Colonic mucosa (tissue), 4 donors: ENCODE measurements at regions not wholly inside any gene's neighbourhood (a gene's known extent, or its start where the extent isn't known, plus 50 kb on each side); places are given as distances from the start of the nearest gene placed in this dataset.

Source experiments
- DNase-seq: peaks from one replicate; pipeline ENCODE4 v3.0.0-alpha.2; 2020
- H3K27ac ChIP-seq: fragments of 200-600 bp; one replicate; pipeline ENCODE4 v1.8.0; 2021
- H3K27me3 ChIP-seq: fragments of 200-600 bp; one replicate; pipeline ENCODE4 v1.8.0; 2021
- H3K36me3 ChIP-seq: fragments of 200-600 bp; one replicate; pipeline ENCODE4 v1.8.0; 2021
- H3K4me1 ChIP-seq: fragments of 200-600 bp; one replicate; pipeline ENCODE4 v1.8.0; 2021; ENCODE audit warnings: mild to moderate bottlenecking
- H3K4me3 ChIP-seq: fragments of 200-600 bp; one replicate; pipeline ENCODE4 v1.8.0; 2021
- H3K9ac ChIP-seq, 2 donors: one replicate each; pipeline ENCODE4 v1.7.0; 2013; ENCODE audit warnings: control low read depth in 2 of 2, low read depth in 2 of 2, low read length in 2 of 2
- H3K9me3 ChIP-seq: fragments of 200-600 bp; one replicate; pipeline ENCODE4 v1.8.0; 2021
- intact Hi-C: fragments of 100-400 bp; cut with DNase I; formaldehyde crosslinking; loops from one replicate; pipeline ENCODE4 v1.14.1; 2022
- TF ChIP-seq, protein P1 (sequence below): fragments of 200-600 bp; IDR thresholded peaks from one replicate; pipeline ENCODE4 v1.8.0; 2022; ENCODE audit warnings: antibody characterized with exemption, mild to moderate bottlenecking
- donor health status: healthy.
- donor health status: DM: no; HTN: no; CAD: no.
- donor health status: DM: no; HTN: no; CAD: no.

DNA sequence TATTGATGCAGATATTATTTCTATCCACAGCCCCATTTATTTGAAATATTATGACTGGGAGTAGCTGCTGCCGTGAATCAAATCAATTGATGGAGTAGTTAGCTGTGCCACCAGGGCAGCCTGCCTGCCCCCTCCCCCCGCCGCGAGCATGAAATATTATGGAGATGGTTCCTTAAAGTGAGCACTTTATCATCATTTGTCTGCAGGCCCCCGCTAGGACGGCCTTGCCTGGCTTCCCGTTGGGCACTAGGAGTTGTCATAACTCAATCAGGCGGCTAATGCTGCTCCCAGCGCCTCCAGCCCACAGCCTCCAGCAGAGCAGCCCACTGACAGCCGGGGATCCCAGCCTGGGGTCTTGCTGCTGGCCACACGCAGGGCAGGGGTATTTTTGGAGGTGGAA, 173.9 kb downstream of the SALL1 start:
- H3K9me3 ChIP-seq, result no peaks in the 10 kb centered on the region
- intact Hi-C loops, result no loop called here
- no peaks in the 10 kb centered on the region for H3K4me1 ChIP-seq
- H3K9ac ChIP-seq, result no peak overlapping the region
- no peak overlapping the region for H3K4me3 ChIP-seq
- no peaks in the 10 kb centered on the region for H3K27me3 ChIP-seq
- no peak overlapping the region for H3K27ac ChIP-seq
- TF ChIP-seq, protein P1, sequence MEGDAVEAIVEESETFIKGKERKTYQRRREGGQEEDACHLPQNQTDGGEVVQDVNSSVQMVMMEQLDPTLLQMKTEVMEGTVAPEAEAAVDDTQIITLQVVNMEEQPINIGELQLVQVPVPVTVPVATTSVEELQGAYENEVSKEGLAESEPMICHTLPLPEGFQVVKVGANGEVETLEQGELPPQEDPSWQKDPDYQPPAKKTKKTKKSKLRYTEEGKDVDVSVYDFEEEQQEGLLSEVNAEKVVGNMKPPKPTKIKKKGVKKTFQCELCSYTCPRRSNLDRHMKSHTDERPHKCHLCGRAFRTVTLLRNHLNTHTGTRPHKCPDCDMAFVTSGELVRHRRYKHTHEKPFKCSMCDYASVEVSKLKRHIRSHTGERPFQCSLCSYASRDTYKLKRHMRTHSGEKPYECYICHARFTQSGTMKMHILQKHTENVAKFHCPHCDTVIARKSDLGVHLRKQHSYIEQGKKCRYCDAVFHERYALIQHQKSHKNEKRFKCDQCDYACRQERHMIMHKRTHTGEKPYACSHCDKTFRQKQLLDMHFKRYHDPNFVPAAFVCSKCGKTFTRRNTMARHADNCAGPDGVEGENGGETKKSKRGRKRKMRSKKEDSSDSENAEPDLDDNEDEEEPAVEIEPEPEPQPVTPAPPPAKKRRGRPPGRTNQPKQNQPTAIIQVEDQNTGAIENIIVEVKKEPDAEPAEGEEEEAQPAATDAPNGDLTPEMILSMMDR, result no peak
- no peak for DNase-seq
- H3K36me3 ChIP-seq, result no peaks in the 10 kb centered on the region

DNA sequence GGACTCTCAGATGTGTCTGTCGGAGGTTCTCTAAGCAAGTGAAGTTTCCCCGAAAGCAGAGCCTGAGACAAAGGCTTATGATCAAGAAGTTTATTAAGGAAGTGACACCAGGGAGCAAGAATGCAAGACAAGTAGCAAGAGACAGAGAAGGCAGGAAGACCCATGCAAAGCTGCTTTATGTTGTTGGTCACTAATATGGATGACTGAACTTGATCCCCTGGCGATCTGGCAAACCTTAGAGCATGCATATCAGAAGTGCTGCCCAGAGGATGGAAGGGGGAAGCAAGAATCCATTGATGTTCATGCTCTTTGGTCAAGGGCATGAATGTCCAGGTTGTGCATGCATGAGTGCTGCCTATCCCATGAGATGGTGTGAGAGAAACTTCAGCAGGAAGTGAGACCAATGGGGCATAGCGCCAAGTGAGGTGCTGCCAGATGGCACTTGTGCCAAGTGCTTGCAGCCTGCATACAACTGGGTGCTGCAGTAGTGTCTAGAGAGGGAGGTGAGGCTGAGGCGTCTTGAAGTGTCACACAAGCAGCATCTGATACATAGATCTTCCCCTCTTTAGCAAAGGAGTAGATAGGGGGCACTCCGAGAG, 176.5 kb downstream of the SALL1 start:
- no peak overlapping the region for H3K27ac ChIP-seq
- no peak for DNase-seq
- TF ChIP-seq, protein P1, result no peak
- H3K4me3 ChIP-seq, result no peak overlapping the region
- intact Hi-C loops, result no loop called here
- no peaks in the 10 kb centered on the region for H3K4me1 ChIP-seq
- H3K9ac ChIP-seq, result no peak overlapping the region
- no peaks in the 10 kb centered on the region for H3K27me3 ChIP-seq
- H3K9me3 ChIP-seq, result no peaks in the 10 kb centered on the region
- H3K36me3 ChIP-seq, result no peaks in the 10 kb centered on the region

DNA sequence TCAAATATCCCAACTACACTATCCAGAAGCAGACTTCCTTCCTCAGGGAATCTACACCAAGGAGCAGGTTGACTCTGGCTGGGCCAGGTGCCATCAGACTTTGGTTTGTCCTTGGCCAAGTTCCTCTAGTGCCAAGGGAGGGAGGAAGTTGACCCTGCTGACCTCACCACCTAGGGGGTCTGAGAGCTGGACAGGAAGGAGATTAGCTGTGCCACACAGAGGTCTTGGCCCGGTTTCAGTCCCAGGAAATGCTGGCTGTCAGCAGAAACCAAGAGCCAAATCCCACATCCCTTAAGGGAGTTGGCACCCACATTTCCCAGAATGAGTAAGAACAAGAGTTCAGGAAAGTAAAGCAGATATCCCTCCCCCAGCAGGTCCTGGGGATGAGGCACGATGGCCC, 178.2 kb downstream of the SALL1 start:
- H3K27me3 ChIP-seq, result no peaks in the 10 kb centered on the region
- TF ChIP-seq, protein P1, result no peak
- H3K9ac ChIP-seq, result no peak overlapping the region
- H3K36me3 ChIP-seq, result no peaks in the 10 kb centered on the region
- no peaks in the 10 kb centered on the region for H3K4me1 ChIP-seq
- no peak overlapping the region for H3K4me3 ChIP-seq
- intact Hi-C loops, result no loop called here
- no peak overlapping the region for H3K27ac ChIP-seq
- H3K9me3 ChIP-seq, result no peaks in the 10 kb centered on the region
- no peak for DNase-seq

DNA sequence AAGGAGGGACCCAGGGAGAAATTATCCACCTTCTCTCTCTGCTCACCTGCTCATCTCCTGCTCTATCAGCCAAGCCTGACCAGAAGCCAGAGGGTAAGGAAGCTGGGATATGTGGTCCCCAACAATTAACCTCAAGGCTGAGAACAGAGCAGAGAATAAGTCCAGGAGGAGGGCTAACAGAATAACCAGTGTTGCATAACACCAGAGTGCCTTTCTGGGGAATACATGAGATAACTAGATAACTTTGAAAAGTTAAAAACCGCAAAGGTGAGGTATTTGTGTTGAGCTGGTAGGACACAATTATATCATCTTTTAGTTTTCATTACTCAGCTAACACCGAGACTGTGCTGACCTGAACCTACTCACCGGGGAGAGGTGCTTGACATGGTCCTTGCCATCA, 180.8 kb downstream of the SALL1 start:
- TF ChIP-seq, protein P1, result no peak
- Histone ChIP-seq H3K27me3 (no peaks in the 10 kb centered on the region), H3K4me3 (no peak overlapping the region), H3K4me1 (no peaks in the 10 kb centered on the region), H3K27ac (no peak overlapping the region), H3K36me3 (no peaks in the 10 kb centered on the region), H3K9ac (no peak overlapping the region), H3K9me3 (no peaks in the 10 kb centered on the region)
- intact Hi-C loops, result no loop called here
- DNase-seq, result no peak

DNA sequence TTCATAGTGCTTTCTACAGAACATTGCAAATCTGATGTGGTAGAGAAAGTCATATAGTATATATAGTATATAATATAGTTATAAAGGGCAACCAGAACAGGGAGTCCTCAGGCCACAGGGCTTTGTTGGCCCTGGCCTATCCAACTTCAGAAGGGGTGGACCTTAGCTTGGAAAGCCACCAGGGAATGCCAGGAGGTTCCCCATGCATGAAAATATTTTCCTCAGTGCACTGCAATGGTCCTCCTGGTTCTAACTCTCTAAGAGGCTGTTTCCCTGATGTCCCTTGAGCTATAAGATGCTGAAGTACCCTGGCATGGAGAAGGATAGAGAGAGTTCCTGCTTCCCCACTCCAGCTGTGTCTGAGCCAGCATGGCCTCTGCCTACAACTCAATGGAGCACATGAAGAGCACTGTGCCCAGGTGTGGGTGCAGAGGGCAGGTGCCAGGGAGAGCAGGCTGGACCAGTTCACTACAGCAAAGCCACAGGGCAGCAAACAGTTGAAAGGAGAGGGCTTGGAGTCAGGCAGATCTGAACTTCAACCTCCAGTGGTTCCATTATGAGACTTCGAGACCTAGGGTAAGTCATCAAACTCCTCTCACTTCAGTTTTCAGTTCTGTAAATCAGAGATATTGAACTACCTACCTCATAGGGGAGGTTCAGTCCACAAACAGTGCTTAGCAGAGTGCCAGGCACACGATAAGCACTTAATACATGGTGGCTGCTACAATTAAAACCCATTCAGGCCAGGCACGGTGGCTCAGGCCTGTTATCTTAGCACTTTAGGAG, 183.1 kb downstream of the SALL1 start:
- Histone ChIP-seq H3K27me3 (no peaks in the 10 kb centered on the region), H3K36me3 (no peaks in the 10 kb centered on the region), H3K27ac (no peak overlapping the region), H3K4me1 (no peaks in the 10 kb centered on the region), H3K9me3 (no peaks in the 10 kb centered on the region), H3K4me3 (no peak overlapping the region), H3K9ac (no peak overlapping the region)
- TF ChIP-seq, protein P1, result no peak
- no peak for DNase-seq
- intact Hi-C loops, result no loop called here
